UCSD-AML1 (cell line): ENCODE measurements at regions not wholly inside any gene's neighbourhood (a gene's known extent, or its start where the extent isn't known, plus 50 kb on each side); places are given as distances from the start of the nearest gene placed in this dataset.

ENCODE experiments used
- DNase-seq: peaks from one replicate; lab custom pipeline; 2025; ENCODE audit not compliant: unreplicated experiment; lab: John Stamatoyannopoulos, UW

GRCh38 chr11:92383430-92383829 is 158.8 kb downstream of the FAT3 start:
- DNase-seq: no peak

- DNase-seq: no peak
These were observed 159.7 kb downstream of the FAT3 start for GRCh38 chr11:92384358-92384757.

GRCh38 chr11:92384802-92385201 is 160.2 kb downstream of the FAT3 start:
- no peak for DNase-seq

- no peak for DNase-seq
These were observed 162.0 kb downstream of the FAT3 start for GRCh38 chr11:92386577-92386976.

- DNase-seq: no peak
These were observed 163.2 kb downstream of the FAT3 start for GRCh38 chr11:92387859-92388258.

GRCh38 chr11:92388380-92388779 is 163.8 kb downstream of the FAT3 start:
- DNase-seq: no peak

- no peak for DNase-seq
These were observed 166.2 kb downstream of the FAT3 start for GRCh38 chr11:92390783-92391182.

GRCh38 chr11:92391364-92391763 is 166.7 kb downstream of the FAT3 start:
- DNase-seq: no peak

GRCh38 chr11:92391808-92392207 is 167.2 kb downstream of the FAT3 start:
- DNase-seq: no peak

- DNase-seq: no peak
These were observed 168.6 kb downstream of the FAT3 start for GRCh38 chr11:92393218-92393617.

- no peak for DNase-seq
These were observed 171.5 kb downstream of the FAT3 start for GRCh38 chr11:92396133-92396532.

GRCh38 chr11:92397221-92397755 is 172.7 kb downstream of the FAT3 start:
- no peak for DNase-seq

- no peak for DNase-seq
These were observed 175.1 kb downstream of the FAT3 start for GRCh38 chr11:92399705-92400104.

GRCh38 chr11:92401520-92401919 is 176.9 kb downstream of the FAT3 start:
- no peak for DNase-seq

- no peak for DNase-seq
These were observed 181.9 kb downstream of the FAT3 start for GRCh38 chr11:92406472-92406871.

GRCh38 chr11:92409355-92409754 is 184.7 kb downstream of the FAT3 start:
- DNase-seq: no peak

- DNase-seq: no peak
These were observed 185.3 kb downstream of the FAT3 start for GRCh38 chr11:92409956-92410355.

- no peak for DNase-seq
These were observed 185.9 kb downstream of the FAT3 start for GRCh38 chr11:92410526-92410925.

- no peak for DNase-seq
These were observed 186.8 kb downstream of the FAT3 start for GRCh38 chr11:92411431-92411830.

GRCh38 chr11:92413757-92414513 is 189.3 kb downstream of the FAT3 start:
- no peak for DNase-seq

- DNase-seq: no peak
These were observed 192.5 kb downstream of the FAT3 start for GRCh38 chr11:92416971-92417725.
